ENCODE measurements at regions not wholly inside any gene's neighbourhood (a gene's known extent, or its start where the extent isn't known, plus 50 kb on each side); places are given as distances from the start of the nearest gene placed in this dataset.
"Not testable (repeated sequence)": the region's sequence is repeated elsewhere in the genome, so short reads cannot be mapped to it uniquely, and the experiment has no call there.

DNA sequence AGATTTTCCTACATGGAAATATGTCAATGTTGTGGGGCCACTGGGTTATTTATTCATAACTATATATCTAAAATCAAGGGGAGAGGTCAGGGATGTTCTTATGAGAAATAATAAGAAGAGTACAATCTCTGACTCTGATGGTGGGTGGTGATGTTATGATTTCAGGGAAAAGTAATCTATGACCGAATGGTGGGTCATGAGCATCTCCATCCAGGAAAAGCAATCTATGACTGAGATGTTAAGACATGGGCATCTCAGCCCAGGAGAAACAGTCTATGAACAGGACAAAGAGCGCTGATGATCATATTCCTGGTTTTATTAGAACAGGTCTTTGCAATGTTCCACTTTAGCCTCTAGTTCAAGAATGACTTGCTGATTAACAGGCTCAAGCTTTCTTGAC lies 137.1 kb downstream of the ARSF start:
- no peak for DNase-seq
- TF ChIP-seq, protein P1, sequence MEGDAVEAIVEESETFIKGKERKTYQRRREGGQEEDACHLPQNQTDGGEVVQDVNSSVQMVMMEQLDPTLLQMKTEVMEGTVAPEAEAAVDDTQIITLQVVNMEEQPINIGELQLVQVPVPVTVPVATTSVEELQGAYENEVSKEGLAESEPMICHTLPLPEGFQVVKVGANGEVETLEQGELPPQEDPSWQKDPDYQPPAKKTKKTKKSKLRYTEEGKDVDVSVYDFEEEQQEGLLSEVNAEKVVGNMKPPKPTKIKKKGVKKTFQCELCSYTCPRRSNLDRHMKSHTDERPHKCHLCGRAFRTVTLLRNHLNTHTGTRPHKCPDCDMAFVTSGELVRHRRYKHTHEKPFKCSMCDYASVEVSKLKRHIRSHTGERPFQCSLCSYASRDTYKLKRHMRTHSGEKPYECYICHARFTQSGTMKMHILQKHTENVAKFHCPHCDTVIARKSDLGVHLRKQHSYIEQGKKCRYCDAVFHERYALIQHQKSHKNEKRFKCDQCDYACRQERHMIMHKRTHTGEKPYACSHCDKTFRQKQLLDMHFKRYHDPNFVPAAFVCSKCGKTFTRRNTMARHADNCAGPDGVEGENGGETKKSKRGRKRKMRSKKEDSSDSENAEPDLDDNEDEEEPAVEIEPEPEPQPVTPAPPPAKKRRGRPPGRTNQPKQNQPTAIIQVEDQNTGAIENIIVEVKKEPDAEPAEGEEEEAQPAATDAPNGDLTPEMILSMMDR (IDR thresholded peaks at IDR 0.05): no peak
- no peak for TF ChIP-seq POLR2A (IDR thresholded peaks at IDR 0.05)
- Histone ChIP-seq H3K27ac (no peak overlapping the region), H3K4me1 (no peaks in the 10 kb centered on the region), H3K4me3 (replicated peaks in 1 of 3) (no peak overlapping the region), H3K27me3 (no peaks in the 10 kb centered on the region), H3K9me3 (no peaks in the 10 kb centered on the region), H3K36me3 (no peaks in the 10 kb centered on the region)
- intact Hi-C loops (cut with DNase I): no loop called here
- WGBS, 2 donors: 94 to 100% methylated on average over 2 of the region's 2 CpGs

GRCh38 chrX:3177851-3178250 lies 136.6 kb downstream of the ARSF start:
- no peak for DNase-seq
- H3K4me3 ChIP-seq (replicated peaks in 1 of 3): no peak overlapping the region
- intact Hi-C loops (cut with DNase I): no loop called here
- H3K4me1 ChIP-seq: no peaks in the 10 kb centered on the region
- no peaks in the 10 kb centered on the region for H3K36me3 ChIP-seq
- TF ChIP-seq, protein P1 (IDR thresholded peaks at IDR 0.05): no peak
- TF ChIP-seq POLR2A (IDR thresholded peaks at IDR 0.05): no peak
- H3K27ac ChIP-seq: no peak overlapping the region
- H3K27me3 ChIP-seq: no peaks in the 10 kb centered on the region
- no peaks in the 10 kb centered on the region for H3K9me3 ChIP-seq
- 95 to 97% methylated on average over 4 of the region's 4 CpGs for WGBS, 2 donors

- Histone ChIP-seq H3K36me3 (no peaks in the 10 kb centered on the region), H3K27ac (no peak overlapping the region), H3K27me3 (no peaks in the 10 kb centered on the region), H3K4me1 (no peaks in the 10 kb centered on the region), H3K9me3 (no peaks in the 10 kb centered on the region), H3K4me3 (replicated peaks in 1 of 3) (no peak overlapping the region)
- no peak for DNase-seq
- WGBS, 2 donors: 56 to 57% methylated on average over 5 of the region's 5 CpGs
- TF ChIP-seq, protein P1 (IDR thresholded peaks at IDR 0.05): no peak
- no peak for TF ChIP-seq POLR2A (IDR thresholded peaks at IDR 0.05)
- intact Hi-C loops (cut with DNase I): no loop called here
Observed at GRCh38 chrX:3176439-3176820, 135.2 kb downstream of the ARSF start.

DNA sequence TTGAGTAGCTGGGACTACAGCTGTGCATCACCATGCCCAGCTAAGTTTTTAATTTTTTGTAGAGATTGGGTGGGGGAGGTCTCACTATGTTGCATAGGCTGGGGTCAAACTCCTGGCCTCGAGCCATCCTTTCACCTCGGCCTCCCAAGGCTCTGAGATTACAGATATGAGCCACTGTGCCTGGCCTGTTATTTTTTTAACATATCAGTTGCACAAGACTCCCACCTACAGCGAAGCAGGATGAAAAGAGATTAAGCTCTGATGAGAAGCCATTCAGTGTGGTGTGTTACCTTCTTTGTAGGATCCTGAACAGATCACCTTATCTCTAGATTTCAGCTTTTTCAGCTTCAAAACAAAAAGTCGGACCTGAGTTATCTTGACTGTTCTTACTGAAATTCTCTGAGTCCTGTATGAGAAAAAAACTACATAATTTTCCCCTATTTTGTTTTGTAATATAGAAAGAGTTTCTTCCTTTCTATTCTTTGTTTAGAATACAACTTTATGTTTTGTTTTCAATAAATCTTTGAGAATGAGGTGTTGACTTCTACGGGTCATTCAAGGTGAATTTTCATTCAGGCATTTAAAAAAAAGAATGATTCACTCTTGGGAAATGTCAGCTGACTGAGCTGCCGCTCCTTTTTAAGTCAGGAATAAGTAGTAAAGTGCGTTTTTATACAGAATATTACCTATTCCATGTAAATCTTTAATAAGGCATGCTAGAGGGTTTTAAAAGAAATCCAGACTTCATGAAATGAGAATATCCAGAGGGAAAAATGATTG lies 134.6 kb downstream of the ARSF start:
- H3K27ac ChIP-seq: no peak overlapping the region
- intact Hi-C loops (cut with DNase I): no loop called here
- 67 to 73% methylated on average over 7 of the region's 7 CpGs for WGBS, 2 donors
- TF ChIP-seq POLR2A (IDR thresholded peaks at IDR 0.05): no peak
- TF ChIP-seq, protein P1 (IDR thresholded peaks at IDR 0.05): no peak
- no peaks in the 10 kb centered on the region for H3K9me3 ChIP-seq
- no peaks in the 10 kb centered on the region for H3K27me3 ChIP-seq
- H3K4me1 ChIP-seq: no peaks in the 10 kb centered on the region
- H3K4me3 ChIP-seq (replicated peaks in 1 of 3): no peak overlapping the region
- H3K36me3 ChIP-seq: no peaks in the 10 kb centered on the region
- DNase-seq: no peak

GRCh38 chrX:3172156-3172555 lies 130.9 kb downstream of the ARSF start:
- DNase-seq; H3K9me3 ChIP-seq; H3K27ac ChIP-seq; H3K27me3 ChIP-seq; intact Hi-C loops (cut with DNase I); H3K4me1 ChIP-seq; H3K4me3 ChIP-seq (replicated peaks in 1 of 3); H3K36me3 ChIP-seq: not testable (repeated sequence)
- 62 to 94% methylated on average over 2 to 3 of the region's 3 CpGs for WGBS, 2 donors

All from thyroid gland (tissue), 4 donors.